ENCODE measurements at regions not wholly inside any gene's neighbourhood (a gene's known extent, or its start where the extent isn't known, plus 50 kb on each side); places are given as distances from the start of the nearest gene placed in this dataset.

DNA sequence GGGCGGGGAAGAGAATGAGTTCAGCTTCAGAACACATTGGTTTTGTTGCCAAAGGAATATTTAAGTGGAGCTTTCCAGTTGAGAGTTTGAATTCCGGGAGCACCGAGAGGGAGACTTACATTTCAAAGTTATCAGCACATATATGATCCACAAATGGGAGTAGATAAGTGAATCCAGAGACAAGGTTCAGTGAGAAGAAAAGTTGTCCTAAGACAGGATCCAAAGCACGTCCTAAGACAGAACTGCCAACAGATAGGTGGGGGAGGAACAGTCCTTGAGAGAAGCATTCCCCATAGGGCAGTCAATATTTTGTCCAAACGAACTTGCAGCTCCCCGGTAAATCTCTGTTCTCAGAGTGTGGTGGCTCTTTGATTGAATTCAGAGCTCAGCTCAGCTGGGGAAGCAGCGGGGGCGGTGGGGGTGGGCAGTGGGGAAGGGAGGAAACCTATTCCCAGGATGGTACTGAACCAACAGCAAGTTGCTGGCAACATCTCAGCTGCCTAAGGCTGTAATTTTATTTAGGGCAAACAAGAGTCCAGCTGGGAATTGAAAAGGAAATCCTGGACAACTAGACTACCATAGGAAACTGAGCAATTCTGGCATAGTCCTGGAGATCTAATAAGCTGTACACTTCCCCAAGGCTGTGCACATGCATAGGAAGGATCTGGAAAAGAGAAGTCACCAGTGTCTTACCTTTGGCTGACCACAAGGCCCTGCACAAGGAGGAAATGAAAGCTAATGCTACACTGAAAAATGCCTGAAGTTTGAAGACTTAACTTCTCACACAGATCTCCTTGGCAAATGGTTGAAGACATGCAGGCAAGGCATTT, 94.2 kb upstream of the CXCL12 start:
- no peak for DNase-seq (ENCODE audit: low read depth in 2 of 2)
- Histone ChIP-seq H3K4me1 (ENCODE audit: control insufficient read depth, extremely low read depth, insufficient read depth, low read length) (no peaks in the 10 kb centered on the region), H3K4me2 (ENCODE audit: extremely low read depth, insufficient read depth, low read length) (no peak overlapping the region), H3K36me3 (ENCODE audit: control insufficient read depth, insufficient read depth, low read length) (no peaks in the 10 kb centered on the region), H3K9ac (ENCODE audit: insufficient read depth, low read length) (no peak overlapping the region), H4K20me1 (ENCODE audit: control insufficient read depth, extremely low read depth, insufficient read depth, low read length) (no peaks in the 10 kb centered on the region), H3K27me3 (ENCODE audit: control insufficient read depth, insufficient read depth, low read length) (no peaks in the 10 kb centered on the region), H3K9me3 (ENCODE audit: control insufficient read depth, insufficient read depth, low read depth, low read length) (no peaks in the 10 kb centered on the region), H2AFZ (ENCODE audit: low read length) (no peak overlapping the region), H3K79me2 (ENCODE audit: control insufficient read depth, insufficient read depth, low read length) (no peaks in the 10 kb centered on the region), H3K4me3 (replicated peaks in 1 of 4; ENCODE audit: control extremely low read depth in 1 of 4, insufficient read depth in 1 of 4, low read depth in 3 of 4, low read length in 4 of 4) (no peak overlapping the region), H3K27ac (ENCODE audit: insufficient read depth, low read length) (no peak overlapping the region)
- TF ChIP-seq EZH2 (IDR thresholded peaks at IDR 0.05; ENCODE audit: low read length, missing control alignments) (no peak), CTCF (conservative IDR thresholded peaks at IDR 0.05 in 1 of 2, IDR thresholded peaks at IDR 0.05 in 1 of 2; ENCODE audit: low read depth in 1 of 2, low read length in 2 of 2) (no peak)

DNA sequence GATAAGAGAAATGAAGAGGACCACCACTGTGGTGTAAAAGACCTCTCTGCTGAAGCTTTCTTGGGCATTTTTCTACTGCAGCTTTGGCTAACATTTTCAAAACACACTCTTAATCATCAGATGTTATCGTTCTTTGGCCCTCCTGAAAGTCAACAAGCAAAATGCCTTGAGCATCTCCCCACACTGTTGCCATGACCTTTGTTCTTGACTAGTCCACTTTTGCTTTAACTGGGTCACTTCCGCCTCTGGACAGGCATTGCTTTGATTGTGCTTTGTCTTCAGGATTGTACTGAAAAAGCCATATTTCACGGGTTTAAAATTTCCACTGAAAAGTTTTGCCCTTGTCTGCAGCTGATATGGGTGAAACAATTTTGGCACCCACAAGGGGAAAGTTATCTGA, 107.8 kb upstream of the CXCL12 start:
- Histone ChIP-seq H3K4me1 (ENCODE audit: control insufficient read depth, extremely low read depth, insufficient read depth, low read length) (no peaks in the 10 kb centered on the region), H3K36me3 (ENCODE audit: control insufficient read depth, insufficient read depth, low read length) (no peaks in the 10 kb centered on the region), H3K27ac (ENCODE audit: insufficient read depth, low read length) (no peak overlapping the region), H4K20me1 (ENCODE audit: control insufficient read depth, extremely low read depth, insufficient read depth, low read length) (no peaks in the 10 kb centered on the region), H3K27me3 (ENCODE audit: control insufficient read depth, insufficient read depth, low read length) (no peaks in the 10 kb centered on the region), H3K4me3 (replicated peaks in 1 of 4; ENCODE audit: control extremely low read depth in 1 of 4, insufficient read depth in 1 of 4, low read depth in 3 of 4, low read length in 4 of 4) (no peak overlapping the region), H2AFZ (ENCODE audit: low read length) (no peak overlapping the region), H3K9ac (ENCODE audit: insufficient read depth, low read length) (no peak overlapping the region), H3K4me2 (ENCODE audit: extremely low read depth, insufficient read depth, low read length) (no peak overlapping the region), H3K79me2 (ENCODE audit: control insufficient read depth, insufficient read depth, low read length) (no peaks in the 10 kb centered on the region), H3K9me3 (ENCODE audit: control insufficient read depth, insufficient read depth, low read depth, low read length) (no peaks in the 10 kb centered on the region)
- TF ChIP-seq EZH2 (IDR thresholded peaks at IDR 0.05; ENCODE audit: low read length, missing control alignments) = no peak
- TF ChIP-seq CTCF (conservative IDR thresholded peaks at IDR 0.05 in 1 of 2, IDR thresholded peaks at IDR 0.05 in 1 of 2; ENCODE audit: low read depth in 1 of 2, low read length in 2 of 2) = no peak
- DNase-seq (ENCODE audit: low read depth in 2 of 2) = no peak

DNA sequence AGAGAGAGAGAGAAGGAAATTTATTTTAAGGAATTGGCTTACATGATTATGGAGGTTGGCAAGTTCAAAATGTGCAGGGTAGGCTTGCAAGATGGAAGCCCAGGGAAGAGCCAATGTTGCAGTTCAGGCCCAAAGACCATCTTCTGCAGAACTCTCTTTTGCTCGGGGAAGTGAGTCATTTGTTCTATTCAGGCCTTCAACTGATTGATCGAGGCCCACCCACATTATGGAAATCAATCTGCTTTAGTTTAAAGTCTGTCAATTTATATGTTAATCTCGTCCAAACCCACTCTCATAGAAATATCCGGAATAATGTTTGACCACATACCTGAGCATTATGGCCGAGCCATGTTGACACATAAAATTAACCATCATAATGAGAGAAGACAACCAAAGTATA, 113.3 kb upstream of the CXCL12 start:
- Histone ChIP-seq H3K4me3 (replicated peaks in 1 of 4; ENCODE audit: control extremely low read depth in 1 of 4, insufficient read depth in 1 of 4, low read depth in 3 of 4, low read length in 4 of 4) (no peak overlapping the region), H3K79me2 (ENCODE audit: control insufficient read depth, insufficient read depth, low read length) (no peaks in the 10 kb centered on the region), H4K20me1 (ENCODE audit: control insufficient read depth, extremely low read depth, insufficient read depth, low read length) (no peaks in the 10 kb centered on the region), H3K9me3 (ENCODE audit: control insufficient read depth, insufficient read depth, low read depth, low read length) (no peaks in the 10 kb centered on the region), H3K36me3 (ENCODE audit: control insufficient read depth, insufficient read depth, low read length) (no peaks in the 10 kb centered on the region), H3K4me2 (ENCODE audit: extremely low read depth, insufficient read depth, low read length) (no peak overlapping the region), H2AFZ (ENCODE audit: low read length) (no peak overlapping the region), H3K9ac (ENCODE audit: insufficient read depth, low read length) (no peak overlapping the region), H3K27ac (ENCODE audit: insufficient read depth, low read length) (no peak overlapping the region), H3K27me3 (ENCODE audit: control insufficient read depth, insufficient read depth, low read length) (no peaks in the 10 kb centered on the region), H3K4me1 (ENCODE audit: control insufficient read depth, extremely low read depth, insufficient read depth, low read length) (no peaks in the 10 kb centered on the region)
- no peak for TF ChIP-seq EZH2 (IDR thresholded peaks at IDR 0.05; ENCODE audit: low read length, missing control alignments)
- TF ChIP-seq CTCF (conservative IDR thresholded peaks at IDR 0.05 in 1 of 2, IDR thresholded peaks at IDR 0.05 in 1 of 2; ENCODE audit: low read depth in 1 of 2, low read length in 2 of 2) = no peak
- no peak for DNase-seq (ENCODE audit: low read depth in 2 of 2)
